ENCODE measurements at regions not wholly inside any gene's neighbourhood (a gene's known extent, or its start where the extent isn't known, plus 50 kb on each side); places are given as distances from the start of the nearest gene placed in this dataset.

GRCh38 chr3:80230962-80231361, 463.2 kb upstream of the ROBO1 start:
- H3K9me1 ChIP-seq (ENCODE audit: control insufficient read depth, insufficient read depth, low read length): no peaks in the 10 kb centered on the region
- ATAC-seq: no peak
- H2AFZ ChIP-seq (ENCODE audit: low read depth, low read length): no peak overlapping the region
- no peak for FAIRE-seq
- POLR2A ChIA-PET: no interaction called here
- DNase-seq (ENCODE audit: extremely low read depth in 1 of 4, low spot score in 3 of 4): no peak
- no peaks in the 10 kb centered on the region for H3K36me3 ChIP-seq (ENCODE audit: control insufficient read depth, insufficient read depth, low read length)
- intact Hi-C loops (cut with micrococcal nuclease): no loop called here
- H3K9me3 ChIP-seq (replicated peaks; ENCODE audit: control insufficient read depth, insufficient read depth, low read depth, low read length): no peaks in the 10 kb centered on the region
- in situ Hi-C loops (cut with MboI): no loop called here
- WGBS (ENCODE audit: insufficient coverage, low coverage, missing lambda C conversion rate): 0% methylated on average over 2 of the region's 2 CpGs
- no peak for TF ChIP-seq KAT2B (IDR thresholded peaks at IDR 0.05; ENCODE audit: low read depth, low read length)
- peak; percentile 29; the same call in 1 of the 2 replicates for TF ChIP-seq C11orf30 (IDR thresholded peaks at IDR 0.05; ENCODE audit: low read depth)
- 0 out of 2 replicates have a peak, but pooled peaks have one; percentile 12 for TF ChIP-seq MAFG (tag; conservative IDR thresholded peaks at IDR 0.05)
- TF ChIP-seq MAFF (IDR thresholded peaks at IDR 0.05; ENCODE audit: low read length): peak; percentile 38; the same call in 1 of the 2 replicates
- no peak for TF ChIP-seq ZNF282 (CRISPR knock-in tag; IDR thresholded peaks at IDR 0.05)
- TF ChIP-seq ZEB2 (IDR thresholded peaks at IDR 0.05): no peak
- peak; percentile 47; the same call in 1 of the 2 replicates for TF ChIP-seq MAFK (IDR thresholded peaks at IDR 0.05; ENCODE audit: low read length)
- TF ChIP-seq ZNF76 (CRISPR knock-in tag; IDR thresholded peaks at IDR 0.05; ENCODE audit: borderline replicate concordance): no peak
- peak; percentile 55; the same call in 1 of the 2 replicates for TF ChIP-seq ZNF316 (IDR thresholded peaks at IDR 0.05)
- H3K4me1 ChIP-seq (replicated peaks in 1 of 2; ENCODE audit: control insufficient read depth in 2 of 2, insufficient read depth in 2 of 2, low read length in 2 of 2): no peaks in the 10 kb centered on the region
- no peak overlapping the region for H3K4me2 ChIP-seq (ENCODE audit: insufficient read depth, low read length)
- H4K20me1 ChIP-seq (replicated peaks; ENCODE audit: control insufficient read depth, insufficient read depth, low read length): no peaks in the 10 kb centered on the region
- CTCF ChIA-PET (ENCODE audit: low intra/inter-chr PET ratio): no interaction called here
- no peak overlapping the region for H3K4me3 ChIP-seq
- H3K9ac ChIP-seq (ENCODE audit: insufficient read depth in 1 of 2, low read depth in 2 of 2, low read length in 2 of 2): no peak overlapping the region
- no peaks in the 10 kb centered on the region for H3K27me3 ChIP-seq (ENCODE audit: control insufficient read depth in 2 of 2, insufficient read depth in 2 of 2, low read length in 2 of 2)
- H3K27ac ChIP-seq (ENCODE audit: extremely low read depth, low read depth, low read length): no peak overlapping the region
- no peaks in the 10 kb centered on the region for H3K79me2 ChIP-seq (ENCODE audit: control insufficient read depth, insufficient read depth, low read length)
- no TSS peak for BruUV-seq (replicated peaks)

GRCh38 chr3:80227216-80227615, 459.4 kb upstream of the ROBO1 start:
- Histone ChIP-seq H3K27ac (ENCODE audit: extremely low read depth, low read depth, low read length) (no peak overlapping the region), H3K36me3 (ENCODE audit: control insufficient read depth, insufficient read depth, low read length) (no peaks in the 10 kb centered on the region), H3K9me3 (replicated peaks; ENCODE audit: control insufficient read depth, insufficient read depth, low read depth, low read length) (no peaks in the 10 kb centered on the region), H3K27me3 (ENCODE audit: control insufficient read depth in 2 of 2, insufficient read depth in 2 of 2, low read length in 2 of 2) (no peaks in the 10 kb centered on the region), H4K20me1 (replicated peaks; ENCODE audit: control insufficient read depth, insufficient read depth, low read length) (no peaks in the 10 kb centered on the region), H3K9ac (ENCODE audit: insufficient read depth in 1 of 2, low read depth in 2 of 2, low read length in 2 of 2) (no peak overlapping the region), H3K4me2 (ENCODE audit: insufficient read depth, low read length) (no peak overlapping the region), H2AFZ (ENCODE audit: low read depth, low read length) (no peak overlapping the region), H3K4me3 (no peak overlapping the region), H3K9me1 (ENCODE audit: control insufficient read depth, insufficient read depth, low read length) (no peaks in the 10 kb centered on the region), H3K4me1 (replicated peaks in 1 of 2; ENCODE audit: control insufficient read depth in 2 of 2, insufficient read depth in 2 of 2, low read length in 2 of 2) (no peaks in the 10 kb centered on the region), H3K79me2 (ENCODE audit: control insufficient read depth, insufficient read depth, low read length) (no peaks in the 10 kb centered on the region)
- intact Hi-C loops (cut with micrococcal nuclease) (no loop called here), in situ Hi-C loops (cut with MboI) (no loop called here)
- BruUV-seq (replicated peaks): no TSS peak
- ATAC-seq (no peak), FAIRE-seq (no peak), DNase-seq (ENCODE audit: extremely low read depth in 1 of 4, low spot score in 3 of 4) (no peak)
- ChIA-PET CTCF (ENCODE audit: low intra/inter-chr PET ratio) (no interaction called here), POLR2A (no interaction called here)
- 0% methylated on average over 1 of the region's 1 CpG for WGBS (ENCODE audit: insufficient coverage, low coverage, missing lambda C conversion rate)
- TF ChIP-seq ZKSCAN8 (CRISPR knock-in tag; IDR thresholded peaks at IDR 0.05) (no peak), TEAD4 (IDR thresholded peaks at IDR 0.05; ENCODE audit: low read length) (no peak), TEAD4 (CRISPR knock-in tag; IDR thresholded peaks at IDR 0.05; ENCODE audit: borderline replicate concordance) (no peak), SIN3A (IDR thresholded peaks at IDR 0.05; ENCODE audit: borderline replicate concordance in 2 of 2, control insufficient read depth in 1 of 2, low read depth in 2 of 2, low read length in 2 of 2) (no peak), CREBBP (IDR thresholded peaks at IDR 0.05; ENCODE audit: low read depth, low read length) (no peak), JUNB (CRISPR knock-in tag; conservative IDR thresholded peaks at IDR 0.05) (no peak), HES1 (IDR thresholded peaks at IDR 0.05; ENCODE audit: low read depth) (no peak), NEUROD1 (IDR thresholded peaks at IDR 0.05; ENCODE audit: borderline replicate concordance, low read depth, low read length, partially characterized antibody) (no peak), ZNF140 (CRISPR knock-in tag; IDR thresholded peaks at IDR 0.05) (no peak), TGIF2 (CRISPR knock-in tag; IDR thresholded peaks at IDR 0.05) (no peak)

Data from K562 (cell line).